WERI-Rb-1 (cell line): ENCODE measurements at regions not wholly inside any gene's neighbourhood (a gene's known extent, or its start where the extent isn't known, plus 50 kb on each side); places are given as distances from the start of the nearest gene placed in this dataset.

Experiments
- DNase-seq: peaks from one replicate; pipeline ENCODE4 v3.0.0-alpha.2; 2020
- H3K27ac ChIP-seq: fragments of 250-450 bp; sonication (Bioruptor Pico); 2 replicates; pipeline ENCODE4 v1.5.1; 2020; ENCODE audit warnings: mild to moderate bottlenecking, moderate library complexity
- H3K27me3 ChIP-seq: fragments of 250-450 bp; sonication (Bioruptor Pico); 2 replicates; pipeline ENCODE4 v1.5.1; 2021; ENCODE audit warnings: mild to moderate bottlenecking, low read depth, moderate library complexity; ENCODE audit not compliant: insufficient read depth, severe bottlenecking
- H3K36me3 ChIP-seq: fragments of 250-450 bp; sonication (Bioruptor Pico); 2 replicates; pipeline ENCODE4 v1.5.1; 2020; ENCODE audit warnings: mild to moderate bottlenecking, moderate library complexity
- H3K4me3 ChIP-seq: 2 replicates; pipeline ENCODE4 v1.5.1; 2011; ENCODE audit warnings: low read depth, mild to moderate bottlenecking, control low read depth, low read length
- H3K9me3 ChIP-seq: fragments of 250-450 bp; sonication (Bioruptor Pico); 2 replicates; pipeline ENCODE4 v1.5.1; 2021; ENCODE audit warnings: mild to moderate bottlenecking, moderate library complexity; ENCODE audit not compliant: severe bottlenecking
- CTCF ChIP-seq: IDR thresholded peaks from 2 replicates; pipeline ENCODE4 v1.5.1; 2011; ENCODE audit warnings: low read depth, mild to moderate bottlenecking, control low read depth, inconsistent platforms, low read length

GRCh38 chr11:109112261-109112660, 309.7 kb upstream of the C11orf87 start:
- no peak for TF ChIP-seq CTCF
- peak overlapping the region; percentile 20 for H3K4me3 ChIP-seq
- H3K27ac ChIP-seq: peak overlapping the region; percentile 27
- no peak for DNase-seq
- no peaks in the 10 kb centered on the region for H3K9me3 ChIP-seq
- H3K27me3 ChIP-seq: no peaks in the 10 kb centered on the region
- no peaks in the 10 kb centered on the region for H3K36me3 ChIP-seq

GRCh38 chr11:109112821-109113280, 309.1 kb upstream of the C11orf87 start:
- DNase-seq: peak; percentile 82
- TF ChIP-seq CTCF: no peak
- no peaks in the 10 kb centered on the region for H3K36me3 ChIP-seq
- no peaks in the 10 kb centered on the region for H3K27me3 ChIP-seq
- H3K4me3 ChIP-seq: peak overlapping the region; percentile 20
- peak overlapping the region; percentile 27 for H3K27ac ChIP-seq
- H3K9me3 ChIP-seq: no peaks in the 10 kb centered on the region

- DNase-seq: no peak
- Histone ChIP-seq H3K4me3 (no peak overlapping the region), H3K36me3 (no peaks in the 10 kb centered on the region), H3K27ac (peak overlapping the region; percentile 78), H3K9me3 (no peaks in the 10 kb centered on the region), H3K27me3 (no peaks in the 10 kb centered on the region)
- no peak for TF ChIP-seq CTCF
These were observed 301.6 kb upstream of the C11orf87 start for GRCh38 chr11:109120341-109120740.

- no peak overlapping the region for H3K4me3 ChIP-seq
- no peaks in the 10 kb centered on the region for H3K27me3 ChIP-seq
- DNase-seq: no peak
- H3K27ac ChIP-seq: peak overlapping the region; percentile 78
- H3K9me3 ChIP-seq: no peaks in the 10 kb centered on the region
- no peaks in the 10 kb centered on the region for H3K36me3 ChIP-seq
- TF ChIP-seq CTCF: no peak
These were observed 300.6 kb upstream of the C11orf87 start for GRCh38 chr11:109121173-109121932.

GRCh38 chr11:109123816-109124787, 297.9 kb upstream of the C11orf87 start:
- no peak for DNase-seq
- Histone ChIP-seq H3K27ac (no peak overlapping the region), H3K27me3 (no peaks in the 10 kb centered on the region), H3K4me3 (no peak overlapping the region), H3K36me3 (no peaks in the 10 kb centered on the region), H3K9me3 (no peaks in the 10 kb centered on the region)
- TF ChIP-seq CTCF: no peak
